ENCODE measurements at regions not wholly inside any gene's neighbourhood (a gene's known extent, or its start where the extent isn't known, plus 50 kb on each side); places are given as distances from the start of the nearest gene placed in this dataset.

- TF ChIP-seq CTCF (conservative IDR thresholded peaks at IDR 0.05; ENCODE audit: low read depth, low read length): no peak
- no peak overlapping the region for H3K4me3 ChIP-seq (ENCODE audit: low read depth, low read length)
- no peak for DNase-seq (ENCODE audit: low read depth)
These were observed 217.8 kb upstream of the NDST4 start for GRCh38 chr4:115331241-115331640.

- TF ChIP-seq CTCF (conservative IDR thresholded peaks at IDR 0.05; ENCODE audit: low read depth, low read length): no peak
- DNase-seq (ENCODE audit: low read depth): no peak
- no peak overlapping the region for H3K4me3 ChIP-seq (ENCODE audit: low read depth, low read length)
These were observed 212.4 kb upstream of the NDST4 start for GRCh38 chr4:115325836-115326235.

GRCh38 chr4:115323106-115323707 lies 209.8 kb upstream of the NDST4 start:
- DNase-seq (ENCODE audit: low read depth): no peak
- no peak for TF ChIP-seq CTCF (conservative IDR thresholded peaks at IDR 0.05; ENCODE audit: low read depth, low read length)
- no peak overlapping the region for H3K4me3 ChIP-seq (ENCODE audit: low read depth, low read length)

- no peak for TF ChIP-seq CTCF (conservative IDR thresholded peaks at IDR 0.05; ENCODE audit: low read depth, low read length)
- H3K4me3 ChIP-seq (ENCODE audit: low read depth, low read length): no peak overlapping the region
- no peak for DNase-seq (ENCODE audit: low read depth)
These were observed 201.8 kb upstream of the NDST4 start for GRCh38 chr4:115315182-115315581.

- no peak for DNase-seq (ENCODE audit: low read depth)
- H3K4me3 ChIP-seq (ENCODE audit: low read depth, low read length): no peak overlapping the region
- TF ChIP-seq CTCF (conservative IDR thresholded peaks at IDR 0.05; ENCODE audit: low read depth, low read length): no peak
These were observed 197.2 kb upstream of the NDST4 start for GRCh38 chr4:115310641-115311040.

- TF ChIP-seq CTCF (conservative IDR thresholded peaks at IDR 0.05; ENCODE audit: low read depth, low read length): no peak
- DNase-seq (ENCODE audit: low read depth): no peak
These were observed 181.3 kb upstream of the NDST4 start for GRCh38 chr4:115294717-115295116.

GRCh38 chr4:115293093-115293462 lies 179.7 kb upstream of the NDST4 start:
- TF ChIP-seq CTCF (conservative IDR thresholded peaks at IDR 0.05; ENCODE audit: low read depth, low read length): no peak
- H3K4me3 ChIP-seq (ENCODE audit: low read depth, low read length): no peak overlapping the region
- DNase-seq (ENCODE audit: low read depth): no peak

More at GRCh38 chr4:115294717-115295116, 181.3 kb upstream of the NDST4 start:
- H3K4me3 ChIP-seq (ENCODE audit: low read depth, low read length): no peak overlapping the region

Data from epithelial cell of proximal tubule (primary cell).